ENCODE measurements at regions not wholly inside any gene's neighbourhood (a gene's known extent, or its start where the extent isn't known, plus 50 kb on each side); places are given as distances from the start of the nearest gene placed in this dataset.

DNA sequence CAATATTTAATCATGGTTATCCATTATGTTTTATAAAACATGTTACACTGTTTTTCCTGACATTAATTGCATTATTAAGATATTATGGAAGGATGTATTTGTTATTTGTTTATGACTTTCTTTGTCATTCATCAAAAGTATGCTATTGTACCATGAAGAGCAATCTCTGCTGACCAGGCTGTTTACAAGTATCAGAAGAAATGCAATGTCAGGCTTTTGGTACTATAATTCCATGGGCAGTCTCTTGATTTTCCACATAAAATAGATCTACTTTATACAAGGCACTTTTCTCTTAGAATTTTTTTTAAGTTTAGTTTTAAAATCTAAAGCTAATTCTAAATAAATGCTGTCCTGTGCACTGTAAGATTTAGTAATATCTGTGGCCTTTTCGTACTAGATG, 196.6 kb downstream of the COX7C start:
- H2AFZ ChIP-seq, result no peak overlapping the region
- no peak for DNase-seq (ENCODE audit: low spot score)
- H3K4me3 Mint-ChIP-seq, result no peak overlapping the region
- H3K9me2 ChIP-seq (ENCODE audit: insufficient read depth), result no peaks in the 10 kb centered on the region
- H3K27ac Mint-ChIP-seq, result no peak overlapping the region
- no peaks in the 10 kb centered on the region for H3K4me1 ChIP-seq (ENCODE audit: insufficient read depth)
- H3K4me2 ChIP-seq, result no peak overlapping the region
- no peaks in the 10 kb centered on the region for H3K36me3 ChIP-seq (ENCODE audit: insufficient read depth)
- H3K27me3 ChIP-seq (ENCODE audit: insufficient read depth), result no peaks in the 10 kb centered on the region
- no peak overlapping the region for H3K4me3 ChIP-seq
- no peaks in the 10 kb centered on the region for H3F3A ChIP-seq (replicated peaks; ENCODE audit: low read depth)
- H3K27ac ChIP-seq (ENCODE audit: low read depth), result no peak overlapping the region
- TF ChIP-seq, protein P1, sequence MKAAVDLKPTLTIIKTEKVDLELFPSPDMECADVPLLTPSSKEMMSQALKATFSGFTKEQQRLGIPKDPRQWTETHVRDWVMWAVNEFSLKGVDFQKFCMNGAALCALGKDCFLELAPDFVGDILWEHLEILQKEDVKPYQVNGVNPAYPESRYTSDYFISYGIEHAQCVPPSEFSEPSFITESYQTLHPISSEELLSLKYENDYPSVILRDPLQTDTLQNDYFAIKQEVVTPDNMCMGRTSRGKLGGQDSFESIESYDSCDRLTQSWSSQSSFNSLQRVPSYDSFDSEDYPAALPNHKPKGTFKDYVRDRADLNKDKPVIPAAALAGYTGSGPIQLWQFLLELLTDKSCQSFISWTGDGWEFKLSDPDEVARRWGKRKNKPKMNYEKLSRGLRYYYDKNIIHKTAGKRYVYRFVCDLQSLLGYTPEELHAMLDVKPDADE (IDR thresholded peaks at IDR 0.05), result no peak
- TF ChIP-seq EZH2phosphoT487 (IDR thresholded peaks at IDR 0.05; ENCODE audit: unreplicated experiment) (no peak), CREB1 (CRISPR knock-in tag; IDR thresholded peaks at IDR 0.05; ENCODE audit: low read depth) (no peak), JUNB (IDR thresholded peaks at IDR 0.05; ENCODE audit: unreplicated experiment) (no peak), STAT1 (IDR thresholded peaks at IDR 0.05; ENCODE audit: unreplicated experiment) (no peak), POLR2AphosphoS5 (IDR thresholded peaks at IDR 0.05; ENCODE audit: low read depth) (no peak), ZNF114 (CRISPR knock-in tag; IDR thresholded peaks at IDR 0.05) (no peak), EZH2 (IDR thresholded peaks at IDR 0.05; ENCODE audit: low read depth, unreplicated experiment) (no peak)
- TF ChIP-seq, protein P2, sequence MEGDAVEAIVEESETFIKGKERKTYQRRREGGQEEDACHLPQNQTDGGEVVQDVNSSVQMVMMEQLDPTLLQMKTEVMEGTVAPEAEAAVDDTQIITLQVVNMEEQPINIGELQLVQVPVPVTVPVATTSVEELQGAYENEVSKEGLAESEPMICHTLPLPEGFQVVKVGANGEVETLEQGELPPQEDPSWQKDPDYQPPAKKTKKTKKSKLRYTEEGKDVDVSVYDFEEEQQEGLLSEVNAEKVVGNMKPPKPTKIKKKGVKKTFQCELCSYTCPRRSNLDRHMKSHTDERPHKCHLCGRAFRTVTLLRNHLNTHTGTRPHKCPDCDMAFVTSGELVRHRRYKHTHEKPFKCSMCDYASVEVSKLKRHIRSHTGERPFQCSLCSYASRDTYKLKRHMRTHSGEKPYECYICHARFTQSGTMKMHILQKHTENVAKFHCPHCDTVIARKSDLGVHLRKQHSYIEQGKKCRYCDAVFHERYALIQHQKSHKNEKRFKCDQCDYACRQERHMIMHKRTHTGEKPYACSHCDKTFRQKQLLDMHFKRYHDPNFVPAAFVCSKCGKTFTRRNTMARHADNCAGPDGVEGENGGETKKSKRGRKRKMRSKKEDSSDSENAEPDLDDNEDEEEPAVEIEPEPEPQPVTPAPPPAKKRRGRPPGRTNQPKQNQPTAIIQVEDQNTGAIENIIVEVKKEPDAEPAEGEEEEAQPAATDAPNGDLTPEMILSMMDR (conservative IDR thresholded peaks at IDR 0.05; ENCODE audit: low read depth in 2 of 2), result no peak
- TF ChIP-seq, protein P3, sequence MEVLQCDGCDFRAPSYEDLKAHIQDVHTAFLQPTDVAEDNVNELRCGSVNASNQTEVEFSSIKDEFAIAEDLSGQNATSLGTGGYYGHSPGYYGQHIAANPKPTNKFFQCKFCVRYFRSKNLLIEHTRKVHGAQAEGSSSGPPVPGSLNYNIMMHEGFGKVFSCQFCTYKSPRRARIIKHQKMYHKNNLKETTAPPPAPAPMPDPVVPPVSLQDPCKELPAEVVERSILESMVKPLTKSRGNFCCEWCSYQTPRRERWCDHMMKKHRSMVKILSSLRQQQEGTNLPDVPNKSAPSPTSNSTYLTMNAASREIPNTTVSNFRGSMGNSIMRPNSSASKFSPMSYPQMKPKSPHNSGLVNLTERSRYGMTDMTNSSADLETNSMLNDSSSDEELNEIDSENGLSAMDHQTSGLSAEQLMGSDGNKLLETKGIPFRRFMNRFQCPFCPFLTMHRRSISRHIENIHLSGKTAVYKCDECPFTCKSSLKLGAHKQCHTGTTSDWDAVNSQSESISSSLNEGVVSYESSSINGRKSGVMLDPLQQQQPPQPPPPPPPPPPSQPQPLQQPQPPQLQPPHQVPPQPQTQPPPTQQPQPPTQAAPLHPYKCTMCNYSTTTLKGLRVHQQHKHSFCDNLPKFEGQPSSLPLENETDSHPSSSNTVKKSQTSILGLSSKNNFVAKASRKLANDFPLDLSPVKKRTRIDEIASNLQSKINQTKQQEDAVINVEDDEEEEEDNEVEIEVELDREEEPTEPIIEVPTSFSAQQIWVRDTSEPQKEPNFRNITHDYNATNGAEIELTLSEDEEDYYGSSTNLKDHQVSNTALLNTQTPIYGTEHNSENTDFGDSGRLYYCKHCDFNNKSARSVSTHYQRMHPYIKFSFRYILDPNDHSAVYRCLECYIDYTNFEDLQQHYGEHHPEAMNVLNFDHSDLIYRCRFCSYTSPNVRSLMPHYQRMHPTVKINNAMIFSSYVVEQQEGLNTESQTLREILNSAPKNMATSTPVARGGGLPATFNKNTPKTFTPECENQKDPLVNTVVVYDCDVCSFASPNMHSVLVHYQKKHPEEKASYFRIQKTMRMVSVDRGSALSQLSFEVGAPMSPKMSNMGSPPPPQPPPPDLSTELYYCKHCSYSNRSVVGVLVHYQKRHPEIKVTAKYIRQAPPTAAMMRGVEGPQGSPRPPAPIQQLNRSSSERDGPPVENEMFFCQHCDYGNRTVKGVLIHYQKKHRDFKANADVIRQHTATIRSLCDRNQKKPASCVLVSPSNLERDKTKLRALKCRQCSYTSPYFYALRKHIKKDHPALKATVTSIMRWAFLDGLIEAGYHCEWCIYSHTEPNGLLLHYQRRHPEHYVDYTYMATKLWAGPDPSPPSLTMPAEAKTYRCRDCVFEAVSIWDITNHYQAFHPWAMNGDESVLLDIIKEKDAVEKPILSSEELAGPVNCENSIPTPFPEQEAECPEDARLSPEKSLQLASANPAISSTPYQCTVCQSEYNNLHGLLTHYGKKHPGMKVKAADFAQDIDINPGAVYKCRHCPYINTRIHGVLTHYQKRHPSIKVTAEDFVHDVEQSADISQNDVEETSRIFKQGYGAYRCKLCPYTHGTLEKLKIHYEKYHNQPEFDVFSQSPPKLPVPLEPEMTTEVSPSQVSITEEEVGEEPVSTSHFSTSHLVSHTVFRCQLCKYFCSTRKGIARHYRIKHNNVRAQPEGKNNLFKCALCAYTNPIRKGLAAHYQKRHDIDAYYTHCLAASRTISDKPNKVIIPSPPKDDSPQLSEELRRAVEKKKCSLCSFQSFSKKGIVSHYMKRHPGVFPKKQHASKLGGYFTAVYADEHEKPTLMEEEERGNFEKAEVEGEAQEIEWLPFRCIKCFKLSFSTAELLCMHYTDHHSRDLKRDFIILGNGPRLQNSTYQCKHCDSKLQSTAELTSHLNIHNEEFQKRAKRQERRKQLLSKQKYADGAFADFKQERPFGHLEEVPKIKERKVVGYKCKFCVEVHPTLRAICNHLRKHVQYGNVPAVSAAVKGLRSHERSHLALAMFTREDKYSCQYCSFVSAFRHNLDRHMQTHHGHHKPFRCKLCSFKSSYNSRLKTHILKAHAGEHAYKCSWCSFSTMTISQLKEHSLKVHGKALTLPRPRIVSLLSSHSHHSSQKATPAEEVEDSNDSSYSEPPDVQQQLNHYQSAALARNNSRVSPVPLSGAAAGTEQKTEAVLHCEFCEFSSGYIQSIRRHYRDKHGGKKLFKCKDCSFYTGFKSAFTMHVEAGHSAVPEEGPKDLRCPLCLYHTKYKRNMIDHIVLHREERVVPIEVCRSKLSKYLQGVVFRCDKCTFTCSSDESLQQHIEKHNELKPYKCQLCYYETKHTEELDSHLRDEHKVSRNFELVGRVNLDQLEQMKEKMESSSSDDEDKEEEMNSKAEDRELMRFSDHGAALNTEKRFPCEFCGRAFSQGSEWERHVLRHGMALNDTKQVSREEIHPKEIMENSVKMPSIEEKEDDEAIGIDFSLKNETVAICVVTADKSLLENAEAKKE (CRISPR knock-in tag; IDR thresholded peaks at IDR 0.05), result no peak
- H4K20me1 ChIP-seq (replicated peaks; ENCODE audit: insufficient read depth), result no peaks in the 10 kb centered on the region
- no peaks in the 10 kb centered on the region for H3K27me3 Mint-ChIP-seq (ENCODE audit: insufficient read depth, low read depth, poor library complexity)
- no peaks in the 10 kb centered on the region for H3K9me3 Mint-ChIP-seq
- ATAC-seq, result no peak
- no peaks in the 10 kb centered on the region for H3K79me2 ChIP-seq (replicated peaks; ENCODE audit: insufficient read depth)
- no peaks in the 10 kb centered on the region for H3K4me1 Mint-ChIP-seq
- no peaks in the 10 kb centered on the region for H3K36me3 Mint-ChIP-seq (ENCODE audit: low read depth)

Measured in GM23338 (cell line).